HCT116 (cell line): ENCODE measurements at regions not wholly inside any gene's neighbourhood (a gene's known extent, or its start where the extent isn't known, plus 50 kb on each side); places are given as distances from the start of the nearest gene placed in this dataset.

Source experiments
- ATAC-seq: fragments of 200-7000 bp; cut with Tn5 transposase; 2 replicates; pipeline ENCODE4 v1.9.1; 2020; ENCODE audit warnings: mild to moderate bottlenecking, moderate library complexity
- BruUV-seq: library from RNA; stranded (reverse); fragments of 400-500 nt; replicated peaks from 2 replicates; lab custom pipeline; 2021; lab: Mats Ljungman, UMichigan
- CTCF ChIA-PET: fragments of 300-600 bp; sonication (Branson Sonifier 250); formaldehyde crosslinking; loops from one replicate; lab custom pipeline; 2021; ENCODE audit warnings: antibody characterized with exemption; lab: Charles Lee
- POLR2A ChIA-PET: fragments of 300-600, 350-600 bp; sonication (Branson Sonifier 250); formaldehyde crosslinking; loops from one replicate; lab custom pipeline; 2021; ENCODE audit warnings: antibody characterized with exemption; lab: Charles Lee
- RAD21 ChIA-PET, 2 experiments: fragments of 300-600 bp; sonication (Branson Sonifier 250); formaldehyde crosslinking; loops; one replicate each; lab custom pipeline; 2023; ENCODE audit warnings: low total read pairs in 2 of 2; ENCODE audit not compliant: uncharacterized antibody in 2 of 2, unreplicated experiment in 2 of 2, low non-redundant PET in 1 of 2; lab: Charles Lee
- DNase-seq: peaks from one replicate; pipeline ENCODE4 v3.0.0-alpha.2; 2010; ENCODE audit warnings: low read depth, low spot score
- H2AFZ ChIP-seq: fragments of 200-600 bp; shearing (Covaris generic), sonication (generic); 2 replicates; pipeline ENCODE4 v1.6.1; 2017; ENCODE audit warnings: low read depth, mixed run types, mixed read lengths, antibody characterized with exemption, low read length; ENCODE audit not compliant: poor library complexity, severe bottlenecking
- H3K27ac ChIP-seq: 2 replicates; pipeline ENCODE4 v1.5.1; 2012; ENCODE audit warnings: low read depth, low read length
- H3K27me3 ChIP-seq: fragments of 200-600 bp; sonication (generic); 2 replicates; pipeline ENCODE4 v1.6.1; 2016; ENCODE audit warnings: mixed run types, low read length, mixed read lengths; ENCODE audit not compliant: insufficient read depth
- H3K36me3 ChIP-seq, 2 experiments: fragments of 200-500 bp in 1 of 2; fragments of 200-600 bp in 1 of 2; sonication (Bioruptor generic) in 1 of 2; sonication (generic) in 1 of 2; 2 replicates each; pipeline versions ENCODE4 v1.5.1 to v1.6.1; 2014 to 2016; ENCODE audit warnings: low read length in 2 of 2, inconsistent platforms in 1 of 2, mixed read lengths in 1 of 2, mixed run types in 1 of 2; ENCODE audit not compliant: insufficient read depth in 2 of 2, control insufficient read depth in 1 of 2
- H3K4me1 ChIP-seq, 2 experiments: fragments of 200-600 bp in 1 of 2; sonication (generic) in 1 of 2; 2 replicates each; pipeline versions ENCODE4 v1.5.1 to v1.6.1; 2012 to 2017; ENCODE audit warnings: low read length in 2 of 2, inconsistent platforms in 1 of 2, mild to moderate bottlenecking in 1 of 2, mixed read lengths in 1 of 2, mixed run types in 1 of 2, moderate library complexity in 1 of 2; ENCODE audit not compliant: insufficient read depth in 2 of 2, control insufficient read depth in 1 of 2
- H3K4me2 ChIP-seq: fragments of 200-600 bp; sonication (generic); 2 replicates; pipeline ENCODE4 v1.6.1; 2017; ENCODE audit warnings: mixed run types, low read length, mixed read lengths
- H3K4me3 ChIP-seq, 2 experiments: fragments of 200-600 bp in 1 of 2; sonication (generic) in 1 of 2; replicated peaks in 1 of 2; 2 replicates each; pipeline ENCODE4 v1.5.1; 2011 to 2016; ENCODE audit warnings: low read length in 2 of 2, control low read depth in 1 of 2, low read depth in 1 of 2, mild to moderate bottlenecking in 1 of 2, mixed read lengths in 1 of 2, mixed run types in 1 of 2
- H3K79me2 ChIP-seq: fragments of 200-600 bp; sonication (generic); 2 replicates; pipeline ENCODE4 v1.6.1; 2017; ENCODE audit warnings: mild to moderate bottlenecking, mixed run types, low read length, moderate library complexity, mixed read lengths; ENCODE audit not compliant: insufficient read depth
- H3K9ac ChIP-seq: fragments of 200-600 bp; sonication (generic); 2 replicates; pipeline ENCODE4 v1.6.1; 2016; ENCODE audit warnings: low read length, mixed read lengths
- H3K9me2 ChIP-seq: fragments of 200-600 bp; sonication (generic), shearing (Covaris generic); 2 replicates; pipeline ENCODE4 v1.6.1; 2017; ENCODE audit warnings: mixed run types, mild to moderate bottlenecking, moderate library complexity; ENCODE audit not compliant: insufficient read depth
- H3K9me3 ChIP-seq, 2 experiments: fragments of 200-500 bp in 1 of 2; fragments of 200-600 bp in 1 of 2; sonication (Bioruptor generic) in 1 of 2; sonication (generic) in 1 of 2; 2 replicates each; pipeline ENCODE4 v1.6.1; 2014 to 2017; ENCODE audit warnings: low read length in 2 of 2, mixed read lengths in 2 of 2, inconsistent platforms in 1 of 2, low read depth in 1 of 2, mild to moderate bottlenecking in 1 of 2, mixed run types in 1 of 2, moderate library complexity in 1 of 2; ENCODE audit not compliant: control insufficient read depth in 1 of 2, insufficient read depth in 1 of 2
- H4K20me1 ChIP-seq: fragments of 200-600 bp; sonication (generic), shearing (Covaris generic); 2 replicates; pipeline ENCODE4 v1.6.1; 2017; ENCODE audit warnings: mixed run types, mild to moderate bottlenecking, moderate library complexity; ENCODE audit not compliant: insufficient read depth
- ATF3 ChIP-seq: IDR thresholded peaks from 2 replicates; pipeline ENCODE4 v1.6.1; 2012
- CBX3 ChIP-seq: IDR thresholded peaks from 2 replicates; pipeline ENCODE4 v1.6.1; 2012; ENCODE audit warnings: low read depth
- CEBPB ChIP-seq: IDR thresholded peaks from 2 replicates; pipeline ENCODE4 v1.6.1; 2012; ENCODE audit warnings: low read depth
- CTCF ChIP-seq, 3 experiments: fragments of 200-600 bp in 1 of 3; sonication (generic) in 1 of 3; IDR thresholded peaks in 2 of 3; conservative IDR thresholded peaks in 1 of 3; 2 replicates each; pipeline ENCODE4 v1.5.1; 2012 to 2017; ENCODE audit warnings: low read depth in 2 of 3, low read length in 2 of 3, antibody characterized with exemption in 1 of 3, borderline replicate concordance in 1 of 3, control low read depth in 1 of 3, mild to moderate bottlenecking in 1 of 3, mixed read lengths in 1 of 3, mixed run types in 1 of 3, moderate library complexity in 1 of 3; ENCODE audit not compliant: insufficient read depth in 1 of 3
- EZH2phosphoT487 ChIP-seq: fragments of 200-600 bp; IDR thresholded peaks from 2 replicates; pipeline ENCODE4 v1.6.1; 2018; ENCODE audit warnings: antibody characterized with exemption, borderline replicate concordance
- FOSL1 ChIP-seq: IDR thresholded peaks from 2 replicates; pipeline ENCODE4 v1.6.1; 2012; ENCODE audit warnings: low read depth
- JUND ChIP-seq: IDR thresholded peaks from 2 replicates; pipeline ENCODE4 v1.6.1; 2012
- MAX ChIP-seq: IDR thresholded peaks from 2 replicates; pipeline ENCODE4 v1.6.1; 2012
- POLR2AphosphoS5 ChIP-seq: IDR thresholded peaks from 2 replicates; pipeline ENCODE4 v1.6.1; 2011; ENCODE audit warnings: mild to moderate bottlenecking, low read depth, low read length, moderate library complexity
- REST ChIP-seq: IDR thresholded peaks from 2 replicates; pipeline ENCODE4 v1.6.1; 2012; ENCODE audit warnings: low read depth
- SIN3A ChIP-seq: IDR thresholded peaks from 2 replicates; pipeline ENCODE4 v1.6.1; 2012; ENCODE audit warnings: low read depth
- SRF ChIP-seq: IDR thresholded peaks from 2 replicates; pipeline ENCODE4 v1.6.1; 2012; ENCODE audit warnings: low read depth
- TCF7L2 ChIP-seq: IDR thresholded peaks from 2 replicates; pipeline ENCODE4 v1.7.0; 2011; ENCODE audit warnings: borderline replicate concordance, inconsistent platforms; ENCODE audit not compliant: insufficient read depth, insufficient read length; ENCODE audit errors: extremely low read depth
- YY1 ChIP-seq: IDR thresholded peaks from 2 replicates; pipeline ENCODE4 v1.6.1; 2011; ENCODE audit warnings: low read length, low read depth, moderate library complexity, mild to moderate bottlenecking; ENCODE audit not compliant: insufficient replicate concordance; ENCODE audit errors: extremely low read depth
- ZBTB33 ChIP-seq: IDR thresholded peaks from 2 replicates; pipeline ENCODE4 v1.6.1; 2011; ENCODE audit warnings: mild to moderate bottlenecking, low read length, moderate library complexity; ENCODE audit not compliant: insufficient replicate concordance; ENCODE audit errors: extremely low read depth
- ZFX ChIP-seq: fragments of 450-650 bp; IDR thresholded peaks from 2 replicates; pipeline ENCODE4 v1.6.1; 2017
- ZNF274 ChIP-seq: fragments of 200-500 bp; sonication (Bioruptor generic); IDR thresholded peaks from 2 replicates; pipeline ENCODE4 v1.6.1; 2014; ENCODE audit warnings: mild to moderate bottlenecking, low read depth, low read length, inconsistent platforms
- intact Hi-C: fragments of 100-400 bp; cut with micrococcal nuclease; formaldehyde crosslinking; loops from 2 replicates; pipeline ENCODE4 v1.10.0; 2022

GRCh38 chr14:98591161-98591560 lies 680.8 kb downstream of the BCL11B start:
- Histone ChIP-seq H3K27me3 (no peaks in the 10 kb centered on the region), H3K4me2 (no peak overlapping the region), H3K9me2 (no peaks in the 10 kb centered on the region), H3K79me2 (no peaks in the 10 kb centered on the region), H2AFZ (no peak overlapping the region), H3K9me3 (no peaks in the 10 kb centered on the region), H3K9ac (no peak overlapping the region)
- POLR2A ChIA-PET = no interaction called here
- TF ChIP-seq SRF (no peak), CEBPB (no peak), YY1 (no peak), MAX (no peak), ATF3 (no peak), ZFX (no peak), SIN3A (no peak), CBX3 (no peak), FOSL1 (no peak), POLR2AphosphoS5 (no peak), EZH2phosphoT487 (no peak), ZNF274 (no peak), CTCF (IDR thresholded peaks at IDR 0.05 in 2 of 3, conservative IDR thresholded peaks at IDR 0.05 in 1 of 3; ENCODE audit: borderline replicate concordance in 1 of 3, insufficient read depth in 1 of 3, low read depth in 2 of 3, low read length in 2 of 3) (no peak), JUND (no peak), REST (no peak), TCF7L2 (no peak), ZBTB33 (no peak)
- TF ChIP-seq, all 23 proteins: peak for 0
- no peak for DNase-seq
- ATAC-seq = no peak
- Histone ChIP-seq H3K4me1 (no peaks in the 10 kb centered on the region), H3K36me3 (no peaks in the 10 kb centered on the region), H3K4me3 (no peak overlapping the region), H4K20me1 (no peaks in the 10 kb centered on the region), H3K27ac (no peak overlapping the region)
- CTCF ChIA-PET = no interaction called here
- BruUV-seq = no TSS peak
- RAD21 ChIA-PET = no interaction called here
- intact Hi-C loops = no loop called here
